H9 (cell line): ENCODE measurements at regions not wholly inside any gene's neighbourhood (a gene's known extent, or its start where the extent isn't known, plus 50 kb on each side); places are given as distances from the start of the nearest gene placed in this dataset.

Experiments
- DNase-seq: peaks from one replicate; pipeline ENCODE4 v3.0.0-alpha.2; 2017
- H2AFZ ChIP-seq: one replicate; pipeline ENCODE4 v1.6.1; 2013; ENCODE audit warnings: mild to moderate bottlenecking, low read length, control low read depth, moderate library complexity
- H2AK5ac ChIP-seq: 2 replicates; pipeline ENCODE4 v1.6.1; 2013; ENCODE audit warnings: low read length, control low read depth, mixed read lengths; ENCODE audit not compliant: insufficient read length
- H2BK120ac ChIP-seq: one replicate; pipeline ENCODE4 v1.6.1; 2013; ENCODE audit warnings: low read depth, mild to moderate bottlenecking, low read length, control low read depth, inconsistent platforms; ENCODE audit not compliant: poor library complexity, severe bottlenecking
- H2BK12ac ChIP-seq: 2 replicates; pipeline ENCODE4 v1.6.1; 2013; ENCODE audit warnings: low read length, control low read depth, mixed read lengths, low read depth; ENCODE audit not compliant: insufficient read length
- H2BK15ac ChIP-seq: 2 replicates; pipeline ENCODE4 v1.6.1; 2013; ENCODE audit warnings: low read depth, low read length, control low read depth
- H2BK20ac ChIP-seq: one replicate; pipeline ENCODE4 v1.6.1; 2013; ENCODE audit warnings: low read depth, mild to moderate bottlenecking, low read length, control low read depth, inconsistent platforms; ENCODE audit not compliant: poor library complexity, severe bottlenecking
- H2BK5ac ChIP-seq: 2 replicates; pipeline ENCODE4 v1.6.1; 2013; ENCODE audit warnings: low read length, control low read depth, mixed read lengths; ENCODE audit not compliant: insufficient read length
- H3K14ac ChIP-seq: 2 replicates; pipeline ENCODE4 v1.6.1; 2013; ENCODE audit warnings: low read length, control low read depth; ENCODE audit not compliant: insufficient read depth
- H3K18ac ChIP-seq: 2 replicates; pipeline ENCODE4 v1.6.1; 2013; ENCODE audit warnings: low read depth, mild to moderate bottlenecking, mixed read lengths, low read length, control low read depth; ENCODE audit not compliant: insufficient read length
- H3K23ac ChIP-seq: 2 replicates; pipeline ENCODE4 v1.6.1; 2013; ENCODE audit warnings: low read length, control low read depth, mixed read lengths, low read depth; ENCODE audit not compliant: insufficient read length
- H3K23me2 ChIP-seq: 2 replicates; pipeline ENCODE4 v1.6.1; 2013; ENCODE audit warnings: low read depth, mild to moderate bottlenecking, mixed read lengths, low read length, control low read depth; ENCODE audit not compliant: insufficient read length, poor library complexity, severe bottlenecking
- H3K27ac ChIP-seq: 2 replicates; pipeline ENCODE4 v1.5.1; 2013; ENCODE audit warnings: low read length, control low read depth, mixed read lengths, low read depth; ENCODE audit not compliant: insufficient read length
- H3K27me3 ChIP-seq: 2 replicates; pipeline ENCODE4 v1.6.1; 2013; ENCODE audit warnings: low read length, control low read depth, inconsistent platforms; ENCODE audit not compliant: insufficient read depth
- H3K4ac ChIP-seq: 2 replicates; pipeline ENCODE4 v1.6.1; 2013; ENCODE audit warnings: low read depth, mild to moderate bottlenecking, control low read depth, inconsistent platforms, low read length, moderate library complexity
- H3K4me1 ChIP-seq: 2 replicates; pipeline ENCODE4 v1.6.1; 2013; ENCODE audit warnings: low read length, control low read depth, inconsistent platforms; ENCODE audit not compliant: insufficient read depth
- H3K4me2 ChIP-seq: 2 replicates; pipeline ENCODE4 v1.6.1; 2013; ENCODE audit warnings: low read length, control low read depth, mixed read lengths; ENCODE audit not compliant: insufficient read length, insufficient read depth
- H3K56ac ChIP-seq: 2 replicates; pipeline ENCODE4 v1.6.1; 2013; ENCODE audit warnings: low read depth, mild to moderate bottlenecking, mixed read lengths, low read length, control low read depth; ENCODE audit not compliant: insufficient read length
- H3K79me1 ChIP-seq: 2 replicates; pipeline ENCODE4 v1.6.1; 2013; ENCODE audit warnings: low read depth, mild to moderate bottlenecking, moderate library complexity, low read length, control low read depth, inconsistent platforms; ENCODE audit not compliant: insufficient read depth, poor library complexity, severe bottlenecking
- H3K79me2 ChIP-seq: 2 replicates; pipeline ENCODE4 v1.6.1; 2013; ENCODE audit warnings: low read length, control low read depth, inconsistent platforms; ENCODE audit not compliant: insufficient read depth
- H3K9ac ChIP-seq: 2 replicates; pipeline ENCODE4 v1.6.1; 2013; ENCODE audit warnings: low read length, control low read depth, mixed read lengths; ENCODE audit not compliant: insufficient read length; ENCODE audit errors: extremely low read depth
- H3K9me3 ChIP-seq: one replicate; pipeline ENCODE4 v1.6.1; 2013; ENCODE audit warnings: low read depth, low read length, inconsistent platforms; ENCODE audit not compliant: control insufficient read depth
- H3T11ph ChIP-seq: one replicate; pipeline ENCODE4 v1.6.1; 2013; ENCODE audit warnings: mild to moderate bottlenecking, low read length, control low read depth, inconsistent platforms
- H4K20me1 ChIP-seq: one replicate; pipeline ENCODE4 v1.6.1; 2013; ENCODE audit not compliant: control insufficient read depth, insufficient read length, insufficient read depth
- H4K5ac ChIP-seq: 2 replicates; pipeline ENCODE4 v1.6.1; 2013; ENCODE audit warnings: low read depth, mild to moderate bottlenecking, mixed read lengths, low read length, control low read depth; ENCODE audit not compliant: insufficient read length
- H4K8ac ChIP-seq: replicated peaks from 2 replicates; pipeline ENCODE4 v1.6.1; 2013; ENCODE audit warnings: low read length, control low read depth, mixed read lengths, low read depth; ENCODE audit not compliant: insufficient read length
- H4K91ac ChIP-seq: 2 replicates; pipeline ENCODE4 v1.6.1; 2013; ENCODE audit warnings: low read depth, mild to moderate bottlenecking, moderate library complexity, mixed read lengths, low read length, control low read depth; ENCODE audit not compliant: insufficient read length
- H3K27ac Mint-ChIP-seq, 3 experiments: 2 replicates in 2 of 3; 3 replicates in 1 of 3; pipeline ENCODE4 v1.8.0; 2020 to 2021; ENCODE audit warnings: mixed read lengths in 3 of 3, mild to moderate bottlenecking in 1 of 3, moderate library complexity in 1 of 3
- H3K27me3 Mint-ChIP-seq: 2 replicates; pipeline ENCODE4 v1.8.0; 2021; ENCODE audit warnings: low read depth, mild to moderate bottlenecking, moderate library complexity, mixed read lengths
- H3K36me3 Mint-ChIP-seq, 3 experiments: 2 replicates in 2 of 3; 3 replicates in 1 of 3; pipeline ENCODE4 v1.8.0; 2020 to 2021; ENCODE audit warnings: low read depth in 3 of 3, mixed read lengths in 3 of 3; ENCODE audit not compliant: insufficient read depth in 1 of 3
- H3K4me1 Mint-ChIP-seq, 2 experiments: 2 replicates each; pipeline ENCODE4 v1.8.0; 2020; ENCODE audit warnings: mixed read lengths in 2 of 2
- H3K4me3 Mint-ChIP-seq, 2 experiments: 2 replicates in 1 of 2; 3 replicates in 1 of 2; pipeline ENCODE4 v1.8.0; 2020 to 2021; ENCODE audit warnings: mild to moderate bottlenecking in 2 of 2, mixed read lengths in 2 of 2, moderate library complexity in 1 of 2
- H3K9me3 Mint-ChIP-seq, 2 experiments: 2 replicates in 1 of 2; 3 replicates in 1 of 2; pipeline ENCODE4 v1.8.0; 2020; ENCODE audit warnings: mild to moderate bottlenecking in 2 of 2, mixed read lengths in 2 of 2, moderate library complexity in 1 of 2
- CTCF ChIP-seq: fragments of 200-600 bp; sonication (generic); conservative IDR thresholded peaks from 3 replicates; pipeline ENCODE4 v1.8.0; 2021; ENCODE audit warnings: antibody characterized with exemption, mild to moderate bottlenecking
- WGBS: extraction: QIAGEN DNeasy Blood & Tissue Kit; methylation state at CpG from one replicate; pipeline ENCODE4 v1.1.7; 2013; ENCODE audit warnings: missing lambda C conversion rate, low lambda C conversion rate, mixed read lengths; ENCODE audit not compliant: insufficient read length; ENCODE audit errors: extremely low coverage; 5-methylcytosine and 5-hydroxymethylcytosine counted together

- Histone ChIP-seq H3K18ac (no peak overlapping the region), H4K5ac (no peak overlapping the region), H4K91ac (no peak overlapping the region), H2BK120ac (no peak overlapping the region), H3K9ac (no peak overlapping the region), H2AFZ (no peak overlapping the region), H2AK5ac (no peak overlapping the region), H3K56ac (no peak overlapping the region), H4K20me1 (no peaks in the 10 kb centered on the region), H3K14ac (no peak overlapping the region), H3K4me2 (no peak overlapping the region), H3K4ac (no peak overlapping the region), H2BK20ac (no peak overlapping the region), H3K23ac (no peak overlapping the region), H3K23me2 (no peaks in the 10 kb centered on the region), H2BK12ac (no peak overlapping the region), H3K79me1 (no peaks in the 10 kb centered on the region), H3K9me3 (no peaks in the 10 kb centered on the region), H2BK15ac (no peak overlapping the region), H4K8ac (no peak overlapping the region), H3K27ac (no peak overlapping the region), H3K27me3 (no peaks in the 10 kb centered on the region), H3K79me2 (no peaks in the 10 kb centered on the region), H3T11ph (no peak overlapping the region), H2BK5ac (no peak overlapping the region), H3K4me1 (no peaks in the 10 kb centered on the region)
- peaks cover 6 to 7% of the 10 kb centered on the region in 2 experiments; a peak in 3 of 5 replicates for H3K9me3 Mint-ChIP-seq
- no peak for DNase-seq
- peaks cover 0 to 5% (median 3%) of the 10 kb centered on the region in 3 experiments; a peak in 4 of 7 replicates for H3K36me3 Mint-ChIP-seq
- peaks cover 17% of the 10 kb centered on the region in 2 experiments for H3K4me1 Mint-ChIP-seq
- H3K27ac Mint-ChIP-seq, result peak overlapping the region in 1 of 3 experiments; percentile 39; a peak in 1 of 7 replicates
- H3K4me3 Mint-ChIP-seq, result no peak overlapping the region
- WGBS, result no CpG with 5 or more reads among the region's 1 CpG
- H3K27me3 Mint-ChIP-seq, result no peaks in the 10 kb centered on the region; the same call in 1 of the 2 replicates
- TF ChIP-seq CTCF, result no peak
Observed at GRCh38 chr2:22189893-22190480, 1066.2 kb downstream of the TDRD15 start.
